ENCODE measurements at regions not wholly inside any gene's neighbourhood (a gene's known extent, or its start where the extent isn't known, plus 50 kb on each side); places are given as distances from the start of the nearest gene placed in this dataset.
"Not testable (repeated sequence)": the region's sequence is repeated elsewhere in the genome, so short reads cannot be mapped to it uniquely, and the experiment has no call there.

GRCh38 chr6:19690325-19691075 lies 146.7 kb upstream of the ID4 start:
- no peak for DNase-seq (ENCODE audit: low spot score)

DNA sequence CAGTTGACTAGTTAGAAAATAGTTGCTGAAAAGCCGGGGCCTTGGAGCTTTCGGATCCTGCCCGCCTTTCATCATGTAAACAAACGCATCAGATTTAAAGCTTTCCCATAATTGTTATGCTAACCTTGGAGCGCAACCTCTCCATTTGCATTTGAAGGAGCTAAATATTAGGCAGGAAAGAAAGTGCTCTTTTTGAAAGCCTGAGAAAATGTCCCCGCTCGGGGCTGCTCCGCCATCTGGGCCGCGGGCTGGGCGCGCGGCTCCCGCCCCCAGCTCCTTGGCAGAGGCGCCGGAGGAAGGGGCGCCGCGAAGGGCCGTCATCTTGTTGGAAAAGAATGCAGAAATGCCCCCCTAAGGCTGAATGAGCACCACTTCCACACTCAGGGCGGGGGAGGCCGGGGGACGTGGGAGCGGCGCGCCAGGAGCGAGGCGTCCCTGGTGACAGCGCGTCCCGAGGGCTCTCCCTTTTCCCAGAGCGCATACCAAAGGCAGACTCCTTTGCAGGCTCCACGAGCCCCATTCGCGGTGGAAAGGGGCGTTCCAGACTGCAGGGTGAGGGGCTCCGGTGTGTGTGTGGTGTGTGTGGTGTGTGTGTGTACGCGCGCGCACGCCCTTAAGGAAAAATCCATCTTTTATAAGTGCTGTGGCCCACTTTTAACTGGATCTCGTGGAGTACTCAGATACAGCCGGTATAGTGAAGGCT lies 145.6 kb upstream of the ID4 start:
- peak; percentile 51 for DNase-seq (ENCODE audit: low spot score)

DNA sequence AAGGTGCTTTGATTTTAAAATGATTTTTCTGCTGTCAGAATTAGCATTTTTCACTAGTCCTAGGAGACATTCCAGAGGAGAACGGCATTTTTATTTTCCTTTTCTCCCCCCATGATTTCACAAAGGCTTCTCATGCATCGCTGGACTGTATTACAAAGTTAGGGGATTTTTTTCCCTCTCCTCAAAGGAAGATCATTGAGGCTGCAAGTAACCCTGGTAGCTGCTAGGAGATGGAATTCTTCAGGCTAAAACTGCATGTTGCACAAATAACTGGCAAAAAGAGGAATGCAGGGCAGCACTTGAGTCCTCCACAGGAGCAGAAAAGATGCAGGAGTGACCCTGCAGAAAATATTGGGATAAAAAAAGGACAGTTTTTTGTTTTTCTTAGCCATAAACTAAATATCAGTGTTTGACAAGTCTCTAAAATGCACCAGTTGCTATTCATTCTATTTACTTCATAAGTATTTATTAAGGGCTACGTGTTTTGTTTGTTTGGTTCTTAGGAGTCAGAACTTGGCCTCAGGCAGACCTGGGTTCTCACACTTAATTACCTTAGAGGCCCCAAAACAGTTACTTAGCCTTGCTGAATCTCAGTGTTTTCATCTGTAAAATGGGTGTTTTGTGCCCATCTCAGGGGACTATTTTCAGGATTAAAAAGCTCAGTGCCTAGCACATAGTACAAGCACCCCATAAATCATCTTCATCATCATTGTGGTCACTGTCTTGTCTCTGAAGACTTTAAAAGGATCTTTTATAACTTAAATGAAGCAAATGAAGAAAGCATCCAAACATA lies 144.5 kb upstream of the ID4 start:
- no peak for DNase-seq (ENCODE audit: low spot score)

DNA sequence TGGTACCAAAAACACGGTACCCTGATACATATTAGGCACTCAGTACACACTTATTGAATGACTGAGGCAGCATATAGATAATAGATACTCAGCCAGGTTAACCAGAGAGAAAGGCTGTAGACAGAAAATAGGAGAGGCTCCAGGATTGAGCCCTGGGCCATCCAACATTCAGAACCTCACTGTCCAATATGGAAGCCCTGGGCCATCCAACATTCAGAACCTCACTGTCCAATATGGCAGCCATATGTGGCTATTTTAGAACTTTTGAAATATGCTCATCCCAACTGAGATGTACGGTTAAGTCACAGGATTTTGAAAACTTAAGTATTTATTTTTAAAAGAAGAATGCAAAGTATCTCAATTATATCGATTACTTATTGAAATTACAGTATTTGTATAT lies 142.5 kb upstream of the ID4 start:
- no peak for DNase-seq (ENCODE audit: low spot score)

DNA sequence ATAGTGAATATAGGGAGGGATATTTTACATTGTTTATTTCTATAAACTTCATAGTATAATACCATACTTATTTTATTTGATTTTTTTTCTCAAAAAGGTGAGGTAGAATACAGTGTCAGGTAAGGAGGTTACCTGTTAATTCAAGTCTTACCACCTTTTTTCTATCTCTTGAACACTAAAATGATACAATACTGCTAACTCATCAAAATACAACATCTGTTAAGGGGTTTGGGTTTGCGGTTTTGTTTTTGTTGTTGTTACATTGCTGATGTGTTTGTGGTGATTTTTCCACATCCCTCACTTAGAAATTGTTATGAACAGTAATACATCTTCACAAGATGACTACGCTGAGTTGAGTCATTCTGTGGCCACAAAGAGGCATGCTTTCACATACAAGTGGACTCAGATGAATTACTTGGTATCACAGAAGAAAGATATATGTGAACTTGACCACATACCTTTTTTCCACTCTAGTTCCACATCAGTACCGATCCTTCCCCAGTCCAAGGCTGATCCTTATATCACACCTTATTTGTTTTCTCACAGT lies 139.4 kb upstream of the ID4 start:
- DNase-seq (ENCODE audit: low spot score): peak; percentile 75

DNA sequence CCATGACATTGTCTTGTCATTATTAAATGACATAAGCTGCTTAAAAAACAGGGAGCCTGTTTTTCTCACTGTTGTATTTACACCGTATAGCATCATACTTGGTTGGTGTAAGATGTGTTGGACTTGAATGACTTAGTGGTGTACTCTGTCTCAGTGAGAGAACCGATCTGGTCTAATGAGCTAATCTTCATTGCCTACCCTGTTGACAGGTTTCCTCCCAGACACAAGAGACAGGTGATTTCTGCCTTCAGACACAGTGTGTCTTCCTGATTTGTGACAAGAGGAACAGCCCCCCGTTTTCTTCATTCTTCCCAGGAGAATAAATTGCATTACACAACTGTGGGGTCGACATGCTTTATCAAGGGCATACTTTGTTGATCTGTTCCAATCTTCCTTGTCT lies 137.2 kb upstream of the ID4 start:
- no peak for DNase-seq (ENCODE audit: low spot score)

GRCh38 chr6:19705606-19706005 lies 131.6 kb upstream of the ID4 start:
- DNase-seq (ENCODE audit: low spot score): peak; percentile 15

DNA sequence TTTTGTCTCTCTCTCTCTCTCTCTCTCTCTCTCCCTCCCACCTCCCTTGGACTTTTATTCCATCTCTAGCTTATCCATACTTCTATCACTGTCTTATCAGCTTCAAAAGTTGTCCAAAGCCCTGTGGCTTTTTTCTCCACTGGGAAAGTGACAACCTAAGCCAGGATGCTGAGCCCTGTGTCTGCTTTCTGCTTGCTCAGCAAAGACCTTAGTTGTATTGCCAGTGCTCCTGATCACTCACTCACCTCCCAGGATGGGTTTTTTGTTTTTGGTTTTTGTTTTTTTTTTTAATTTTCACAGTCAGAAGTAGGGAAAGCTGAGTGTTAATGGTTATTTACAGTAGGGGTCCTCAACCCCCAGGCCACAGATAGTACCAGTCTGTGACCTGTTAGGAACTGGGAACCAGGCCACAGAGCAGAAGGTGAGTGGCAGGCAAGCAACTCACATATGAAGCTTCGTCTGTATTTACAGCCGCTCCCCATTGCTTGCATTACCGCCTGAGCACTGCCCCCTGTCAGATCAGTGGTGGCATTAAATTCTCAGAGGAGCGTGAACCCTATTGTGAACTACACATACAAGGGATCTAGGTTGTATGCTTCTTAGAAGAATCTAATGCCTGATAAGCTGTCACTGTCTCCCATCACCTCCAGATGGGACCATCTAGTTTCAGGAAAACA lies 125.0 kb upstream of the ID4 start:
- DNase-seq (ENCODE audit: low spot score): no peak

DNA sequence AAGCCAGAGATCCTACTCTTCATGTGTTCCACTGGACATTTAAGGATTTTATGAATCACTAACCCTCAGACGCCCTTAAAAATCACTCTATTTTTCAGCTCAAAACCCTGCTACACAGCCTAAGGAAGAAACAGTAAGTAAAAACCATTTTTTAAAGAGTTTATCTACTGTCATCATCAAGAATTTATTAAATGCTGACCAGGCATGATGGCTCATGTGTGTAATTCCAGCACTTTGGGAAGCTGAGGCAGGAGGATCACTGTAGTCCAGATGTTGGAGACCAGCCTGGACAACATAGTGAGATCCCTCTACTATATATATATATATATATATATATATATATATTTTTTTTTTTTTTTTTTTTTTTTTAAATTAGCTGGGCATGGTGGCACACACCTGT lies 124.2 kb upstream of the ID4 start:
- no peak for DNase-seq (ENCODE audit: low spot score)

DNA sequence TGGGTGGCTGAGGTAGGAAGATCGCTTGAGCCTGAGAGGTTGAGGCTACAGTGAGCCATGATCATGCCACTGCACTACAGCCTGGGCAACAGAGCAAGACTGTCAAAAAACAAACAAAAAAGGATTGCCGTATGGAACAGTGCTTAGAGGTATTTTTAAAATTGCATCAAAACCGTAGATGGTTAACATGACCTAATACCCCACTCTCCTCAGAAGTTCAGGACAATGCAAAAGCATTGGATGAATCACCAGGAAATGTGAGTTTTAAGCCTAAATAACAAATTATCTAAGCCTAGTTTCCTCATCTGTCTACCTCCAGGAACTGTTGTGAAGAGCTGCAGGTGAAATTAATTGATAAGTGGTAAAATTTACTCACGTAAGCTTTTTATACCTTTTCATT lies 123.8 kb upstream of the ID4 start:
- DNase-seq (ENCODE audit: low spot score): no peak

DNA sequence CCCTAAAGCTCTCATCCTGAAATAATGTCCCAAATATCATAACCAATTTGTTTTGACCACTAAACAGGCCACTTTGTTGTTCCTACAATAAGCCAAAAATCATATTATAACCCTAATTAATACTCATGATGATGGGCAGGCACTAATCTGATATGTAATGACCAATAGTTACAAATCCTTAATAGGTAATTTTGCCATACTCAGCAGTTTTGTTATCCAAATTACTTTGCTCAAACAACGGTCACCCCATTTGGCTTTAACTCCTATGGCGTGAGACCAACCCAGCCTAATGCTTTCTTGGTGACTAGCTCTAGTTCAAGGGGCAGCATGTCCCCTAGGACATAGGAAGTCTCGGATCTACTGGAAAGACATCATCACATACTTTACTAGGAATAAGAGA lies 123.2 kb upstream of the ID4 start:
- DNase-seq (ENCODE audit: low spot score): no peak

DNA sequence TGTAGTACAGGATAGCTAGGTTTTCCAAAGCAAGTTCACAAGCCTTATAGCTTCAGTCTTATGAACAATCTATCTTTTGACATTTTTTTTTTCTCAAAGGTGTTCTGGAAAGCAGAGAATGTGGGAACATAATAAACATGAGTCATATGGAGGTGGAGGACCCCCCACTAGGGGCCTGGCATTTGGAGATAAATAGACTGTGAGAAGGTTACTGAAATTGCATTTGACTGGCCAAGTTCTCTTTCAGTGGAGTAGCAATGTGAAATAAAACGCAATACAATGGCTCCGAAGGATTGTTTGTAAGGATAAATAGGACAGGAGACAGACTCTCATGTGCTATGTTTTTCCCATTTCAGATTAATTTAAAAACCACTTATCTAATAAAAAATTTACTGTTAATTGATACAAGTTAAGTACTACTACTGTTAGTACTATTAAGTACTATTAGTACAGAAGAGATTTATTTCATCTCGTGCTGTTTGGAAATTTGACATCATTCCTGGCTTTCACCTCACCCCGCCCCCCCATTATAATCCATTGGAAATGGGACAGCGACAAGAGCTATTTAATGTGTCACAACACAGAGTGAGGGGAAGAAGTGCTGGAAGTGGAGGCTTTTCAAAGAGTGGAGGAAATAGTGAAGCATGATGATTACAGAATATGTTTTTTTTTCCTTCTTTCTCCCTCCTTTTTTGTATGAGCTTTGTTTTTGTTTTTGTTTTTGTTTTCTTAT lies 122.6 kb upstream of the ID4 start:
- no peak for DNase-seq (ENCODE audit: low spot score)

GRCh38 chr6:19715167-19715551 lies 122.0 kb upstream of the ID4 start:
- no peak for DNase-seq (ENCODE audit: low spot score)

DNA sequence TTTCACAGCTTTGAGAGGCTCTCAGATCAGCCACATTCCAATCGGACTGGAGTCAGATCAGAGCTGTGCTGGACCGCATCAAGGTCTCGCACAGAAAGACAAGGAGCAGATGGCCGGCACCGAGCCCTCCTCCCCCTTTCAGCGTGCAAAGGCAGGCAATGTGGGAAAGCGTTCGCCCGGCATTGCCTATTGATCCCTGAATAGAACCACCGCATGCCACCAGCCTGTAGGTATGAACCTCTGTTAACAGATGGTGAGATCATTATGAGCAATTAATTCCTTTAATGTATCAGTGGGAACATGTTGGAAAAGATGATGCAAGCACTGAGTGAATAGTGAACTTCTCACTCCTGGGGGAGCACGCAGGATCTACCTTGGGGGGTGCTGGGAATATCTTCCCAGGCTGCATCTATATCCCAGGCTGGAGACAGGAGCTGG lies 117.5 kb upstream of the ID4 start:
- peak; percentile 71 for DNase-seq (ENCODE audit: low spot score)

GRCh38 chr6:19721766-19722377 lies 115.3 kb upstream of the ID4 start:
- DNase-seq (ENCODE audit: low spot score): no peak

- DNase-seq (ENCODE audit: low spot score): no peak
Observed at GRCh38 chr6:19722999-19723398, 114.2 kb upstream of the ID4 start.

DNA sequence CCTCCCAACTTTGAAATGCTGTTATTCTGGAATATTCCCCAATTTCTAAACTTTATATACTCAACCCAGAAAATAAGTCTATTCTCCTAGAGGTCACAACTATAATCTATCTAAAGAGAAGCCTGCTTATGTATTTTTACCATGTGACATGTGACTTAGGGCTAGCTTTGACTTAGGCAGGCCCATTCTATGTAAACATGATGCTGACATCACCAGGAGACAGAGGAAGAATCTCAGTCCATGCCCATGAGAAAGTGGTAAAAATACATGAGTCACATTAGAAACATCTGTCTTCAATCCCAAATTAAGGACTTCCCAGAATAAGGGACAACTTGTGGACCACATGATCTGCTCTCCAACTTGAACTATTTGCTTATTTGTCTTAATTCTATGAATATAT lies 113.6 kb upstream of the ID4 start:
- DNase-seq (ENCODE audit: low spot score): peak; percentile 67

GRCh38 chr6:19725436-19725835 lies 111.7 kb upstream of the ID4 start:
- not testable (repeated sequence) for DNase-seq (ENCODE audit: low spot score)

- DNase-seq (ENCODE audit: low spot score): peak; percentile 77
Observed at GRCh38 chr6:19731282-19731681, 105.9 kb upstream of the ID4 start.

- DNase-seq (ENCODE audit: low spot score): no peak
Observed at GRCh38 chr6:19734061-19734460, 103.1 kb upstream of the ID4 start.

- DNase-seq (ENCODE audit: low spot score): peak; percentile 13
Observed at GRCh38 chr6:19734519-19734918, 102.7 kb upstream of the ID4 start.

Data from GM03348 (cell line).